Glutamatergic neuron (in vitro differentiated cells): ENCODE measurements at regions not wholly inside any gene's neighbourhood (a gene's known extent, or its start where the extent isn't known, plus 50 kb on each side); places are given as distances from the start of the nearest gene placed in this dataset.
"Not testable (repeated sequence)": the region's sequence is repeated elsewhere in the genome, so short reads cannot be mapped to it uniquely, and the experiment has no call there.

ENCODE experiments used
- DNase-seq: peaks from one replicate; pipeline ENCODE4 v3.0.0; 2022
- H3K27ac Mint-ChIP-seq: one replicate; pipeline ENCODE4 v1.8.0; 2020; ENCODE audit warnings: mild to moderate bottlenecking, mixed read lengths, inconsistent platforms; ENCODE audit not compliant: unreplicated experiment
- H3K27me3 Mint-ChIP-seq: one replicate; pipeline ENCODE4 v1.8.0; 2020; ENCODE audit warnings: mild to moderate bottlenecking, moderate library complexity, mixed read lengths, inconsistent platforms; ENCODE audit not compliant: unreplicated experiment
- H3K36me3 Mint-ChIP-seq: one replicate; pipeline ENCODE4 v1.8.0; 2020; ENCODE audit warnings: mild to moderate bottlenecking, mixed read lengths, inconsistent platforms; ENCODE audit not compliant: unreplicated experiment
- H3K4me1 Mint-ChIP-seq: one replicate; pipeline ENCODE4 v1.8.0; 2020; ENCODE audit warnings: mild to moderate bottlenecking, low read depth, mixed read lengths, inconsistent platforms; ENCODE audit not compliant: unreplicated experiment
- H3K4me3 Mint-ChIP-seq: one replicate; pipeline ENCODE4 v1.8.0; 2020; ENCODE audit warnings: mild to moderate bottlenecking, mixed read lengths, inconsistent platforms; ENCODE audit not compliant: unreplicated experiment
- H3K9me3 Mint-ChIP-seq: one replicate; pipeline ENCODE4 v1.8.0; 2020; ENCODE audit warnings: mild to moderate bottlenecking, moderate library complexity, mixed read lengths, inconsistent platforms; ENCODE audit not compliant: unreplicated experiment
- TF ChIP-seq, protein P1 (sequence below): fragments of 200-600 bp; sonication (generic); IDR thresholded peaks from one replicate; pipeline ENCODE4 v1.5.0; 2021; ENCODE audit not compliant: partially characterized antibody, unreplicated experiment

DNA sequence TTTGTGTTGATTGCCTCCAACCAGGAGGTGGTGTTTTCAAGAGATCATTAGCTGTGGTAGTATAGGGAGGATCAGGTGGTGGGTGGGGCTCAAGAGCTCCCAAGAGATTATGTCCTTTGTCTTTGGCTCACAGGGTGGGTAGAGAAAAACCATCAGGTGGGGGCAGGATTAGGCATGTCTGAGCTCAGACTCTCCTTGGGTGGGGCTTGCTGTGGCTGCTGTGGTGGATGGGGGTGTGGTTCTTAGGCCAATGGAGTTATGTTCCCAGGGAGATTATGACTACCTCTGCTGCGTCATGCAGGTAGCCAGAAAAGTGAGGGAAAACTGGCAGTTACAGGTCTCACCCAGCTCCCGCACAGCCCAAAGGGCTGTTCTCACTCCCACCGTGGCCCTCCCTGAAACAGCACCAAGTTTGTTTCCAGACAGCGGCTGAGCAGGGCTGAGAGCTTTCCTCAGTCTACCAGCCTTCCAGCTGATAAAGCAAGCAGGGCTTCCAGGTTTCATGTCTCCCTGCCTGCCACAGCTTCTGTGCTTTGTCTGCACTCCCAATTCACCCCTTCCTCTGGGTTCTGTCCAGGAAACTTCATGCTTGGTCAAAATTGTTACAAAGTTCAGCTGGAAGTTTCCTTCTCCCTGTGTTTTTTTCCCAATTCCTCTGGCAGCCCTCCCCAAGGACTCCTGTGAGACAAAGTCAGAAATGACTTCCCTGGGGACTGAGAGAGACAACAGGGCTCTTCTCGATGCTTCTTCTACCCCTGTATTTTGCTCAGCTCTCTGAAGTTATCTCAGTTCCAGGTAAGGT is 481.1 kb upstream of the MAN1A1 start:
- Mint-ChIP-seq H3K4me3 (no peak overlapping the region), H3K4me1 (peaks cover 4% of the 10 kb centered on the region), H3K27ac (no peak overlapping the region), H3K9me3 (no peaks in the 10 kb centered on the region), H3K27me3 (no peaks in the 10 kb centered on the region), H3K36me3 (no peaks in the 10 kb centered on the region)
- TF ChIP-seq, protein P1, sequence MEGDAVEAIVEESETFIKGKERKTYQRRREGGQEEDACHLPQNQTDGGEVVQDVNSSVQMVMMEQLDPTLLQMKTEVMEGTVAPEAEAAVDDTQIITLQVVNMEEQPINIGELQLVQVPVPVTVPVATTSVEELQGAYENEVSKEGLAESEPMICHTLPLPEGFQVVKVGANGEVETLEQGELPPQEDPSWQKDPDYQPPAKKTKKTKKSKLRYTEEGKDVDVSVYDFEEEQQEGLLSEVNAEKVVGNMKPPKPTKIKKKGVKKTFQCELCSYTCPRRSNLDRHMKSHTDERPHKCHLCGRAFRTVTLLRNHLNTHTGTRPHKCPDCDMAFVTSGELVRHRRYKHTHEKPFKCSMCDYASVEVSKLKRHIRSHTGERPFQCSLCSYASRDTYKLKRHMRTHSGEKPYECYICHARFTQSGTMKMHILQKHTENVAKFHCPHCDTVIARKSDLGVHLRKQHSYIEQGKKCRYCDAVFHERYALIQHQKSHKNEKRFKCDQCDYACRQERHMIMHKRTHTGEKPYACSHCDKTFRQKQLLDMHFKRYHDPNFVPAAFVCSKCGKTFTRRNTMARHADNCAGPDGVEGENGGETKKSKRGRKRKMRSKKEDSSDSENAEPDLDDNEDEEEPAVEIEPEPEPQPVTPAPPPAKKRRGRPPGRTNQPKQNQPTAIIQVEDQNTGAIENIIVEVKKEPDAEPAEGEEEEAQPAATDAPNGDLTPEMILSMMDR: no peak
- no peak for DNase-seq

DNA sequence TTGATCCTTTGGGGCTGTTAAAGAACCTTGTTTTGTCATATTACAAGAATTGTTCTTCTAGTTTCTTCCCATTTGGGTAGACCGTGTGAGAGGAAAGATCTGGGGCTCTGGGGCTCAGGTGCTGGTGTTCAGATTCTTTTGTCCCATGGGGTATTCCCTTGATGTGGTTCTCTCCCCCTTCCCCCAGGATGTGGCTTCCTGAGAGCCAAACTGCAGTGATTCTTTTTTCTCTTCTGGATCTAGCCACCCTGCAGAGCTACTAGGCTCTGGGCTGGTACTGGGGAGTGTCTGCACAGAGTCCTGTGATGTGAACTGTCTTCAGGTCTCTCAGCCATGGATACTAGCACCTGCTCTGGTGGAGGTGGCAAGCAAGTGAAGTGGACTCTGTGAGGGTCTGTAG is 480.5 kb upstream of the MAN1A1 start:
- Mint-ChIP-seq H3K36me3 (no peaks in the 10 kb centered on the region), H3K4me3 (no peak overlapping the region), H3K4me1 (peaks cover 4% of the 10 kb centered on the region), H3K27me3 (no peaks in the 10 kb centered on the region), H3K9me3 (no peaks in the 10 kb centered on the region), H3K27ac (no peak overlapping the region)
- DNase-seq: no peak
- TF ChIP-seq, protein P1: no peak

DNA sequence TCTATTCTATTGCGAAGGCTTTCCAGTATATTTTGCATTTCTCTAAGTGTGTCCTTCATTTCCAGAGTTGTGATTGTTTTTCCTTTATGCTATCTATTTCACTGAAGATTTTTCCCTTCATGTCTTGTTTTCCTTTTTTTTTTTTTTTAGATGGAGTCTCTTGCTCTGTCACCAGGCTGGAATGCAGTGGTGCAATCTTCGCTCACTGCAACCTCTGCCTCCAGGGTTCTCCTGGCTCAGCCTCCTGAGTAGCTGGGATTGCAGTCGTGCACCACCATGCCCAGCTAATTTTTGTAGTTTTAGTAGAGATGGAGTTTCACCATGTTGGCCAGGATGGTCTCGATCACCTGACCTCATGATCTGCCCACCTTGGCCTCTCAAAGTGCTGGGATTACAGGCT is 479.9 kb upstream of the MAN1A1 start:
- H3K27ac Mint-ChIP-seq, H3K9me3 Mint-ChIP-seq, H3K4me1 Mint-ChIP-seq, H3K4me3 Mint-ChIP-seq, DNase-seq, H3K27me3 Mint-ChIP-seq, H3K36me3 Mint-ChIP-seq: not testable (repeated sequence)

DNA sequence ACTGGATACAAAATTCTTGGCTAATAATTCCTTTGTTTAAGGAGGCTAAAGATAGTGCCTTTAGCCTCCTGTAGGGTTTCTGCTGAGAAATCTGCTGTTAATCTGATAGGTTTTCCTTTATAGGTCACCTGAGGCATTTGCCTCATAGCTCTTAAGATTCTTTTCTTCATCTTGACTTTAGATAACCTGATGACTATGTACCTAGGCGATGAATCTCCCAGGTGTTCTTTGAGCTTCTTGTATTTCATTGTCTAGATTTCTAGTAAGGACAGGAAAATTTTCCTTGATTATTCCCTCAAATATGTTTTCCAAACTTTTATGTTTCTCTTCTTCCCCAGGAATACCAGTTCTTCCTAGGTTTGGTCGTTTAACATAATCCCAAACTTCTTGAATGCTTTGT is 479.4 kb upstream of the MAN1A1 start:
- H3K36me3 Mint-ChIP-seq: no peaks in the 10 kb centered on the region
- no peaks in the 10 kb centered on the region for H3K9me3 Mint-ChIP-seq
- H3K27me3 Mint-ChIP-seq: no peaks in the 10 kb centered on the region
- DNase-seq: no peak
- TF ChIP-seq, protein P1: no peak
- no peak overlapping the region for H3K27ac Mint-ChIP-seq
- H3K4me3 Mint-ChIP-seq: no peak overlapping the region
- peaks cover 4% of the 10 kb centered on the region for H3K4me1 Mint-ChIP-seq

DNA sequence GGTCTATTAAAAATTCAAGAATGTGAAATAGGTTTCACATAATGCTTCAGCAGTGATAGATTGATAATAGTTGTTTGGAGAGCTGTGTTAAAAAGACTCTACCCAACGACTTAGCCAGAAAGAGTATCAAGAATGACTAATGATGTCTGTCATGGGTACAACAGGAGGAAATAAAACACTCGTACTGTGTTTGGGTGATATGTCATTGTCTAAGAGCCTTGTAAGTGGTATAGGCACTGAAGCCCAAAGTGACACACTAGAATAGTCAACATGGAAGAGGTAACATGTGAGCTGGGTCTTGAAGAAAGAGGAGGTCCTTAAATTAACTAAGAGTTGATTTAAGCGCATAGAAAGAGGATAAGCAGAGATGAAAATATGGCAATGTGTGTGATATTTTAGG is 471.8 kb upstream of the MAN1A1 start:
- Mint-ChIP-seq H3K27ac (no peak overlapping the region), H3K27me3 (no peaks in the 10 kb centered on the region), H3K4me1 (no peaks in the 10 kb centered on the region), H3K36me3 (no peaks in the 10 kb centered on the region), H3K9me3 (no peaks in the 10 kb centered on the region), H3K4me3 (no peak overlapping the region)
- no peak for DNase-seq
- TF ChIP-seq, protein P1: no peak
